GM06990 (cell line): ENCODE measurements at regions not wholly inside any gene's neighbourhood (a gene's known extent, or its start where the extent isn't known, plus 50 kb on each side); places are given as distances from the start of the nearest gene placed in this dataset.

Experiments used
- DNase-seq: peaks from one replicate; pipeline ENCODE4 v3.0.0-alpha.2; 2011; ENCODE audit not compliant: insufficient read length; ENCODE audit errors: extremely low read depth
- H3K27me3 ChIP-seq: replicated peaks from 2 replicates; pipeline ENCODE4 v1.6.0; 2011; ENCODE audit warnings: low read length; ENCODE audit not compliant: control insufficient read depth, insufficient read depth
- H3K36me3 ChIP-seq: 2 replicates; pipeline ENCODE4 v1.5.1; 2011; ENCODE audit warnings: low read length; ENCODE audit not compliant: control insufficient read depth, insufficient read depth
- H3K4me3 ChIP-seq: replicated peaks from 2 replicates; pipeline ENCODE4 v1.5.1; 2011; ENCODE audit warnings: low read depth, mild to moderate bottlenecking, control low read depth, low read length
- CTCF ChIP-seq: IDR thresholded peaks from 2 replicates; pipeline ENCODE4 v1.5.1; 2011; ENCODE audit warnings: low read length, control low read depth, mild to moderate bottlenecking, inconsistent platforms; ENCODE audit not compliant: insufficient read depth, poor library complexity, severe bottlenecking

GRCh38 chr12:115426732-115427131 lies 742.8 kb upstream of the TBX3 start:
- Histone ChIP-seq H3K36me3 (no peaks in the 10 kb centered on the region), H3K4me3 (no peak overlapping the region), H3K27me3 (no peaks in the 10 kb centered on the region; the same call in 1 of the 2 replicates)
- TF ChIP-seq CTCF: no peak
- no peak for DNase-seq

- no peak for TF ChIP-seq CTCF
- no peak for DNase-seq
- Histone ChIP-seq H3K36me3 (no peaks in the 10 kb centered on the region), H3K27me3 (no peaks in the 10 kb centered on the region; the same call in 1 of the 2 replicates), H3K4me3 (no peak overlapping the region)
Observed at GRCh38 chr12:115424003-115424402, 740.0 kb upstream of the TBX3 start.

GRCh38 chr12:115423546-115423987 lies 739.6 kb upstream of the TBX3 start:
- Histone ChIP-seq H3K36me3 (no peaks in the 10 kb centered on the region), H3K4me3 (no peak overlapping the region), H3K27me3 (no peaks in the 10 kb centered on the region; the same call in 1 of the 2 replicates)
- no peak for DNase-seq
- no peak for TF ChIP-seq CTCF

- DNase-seq: no peak
- TF ChIP-seq CTCF: no peak
- Histone ChIP-seq H3K4me3 (no peak overlapping the region), H3K27me3 (no peaks in the 10 kb centered on the region; the same call in 1 of the 2 replicates), H3K36me3 (no peaks in the 10 kb centered on the region)
Observed at GRCh38 chr12:115422845-115423545, 739.0 kb upstream of the TBX3 start.

- Histone ChIP-seq H3K4me3 (no peak overlapping the region), H3K36me3 (no peaks in the 10 kb centered on the region), H3K27me3 (no peaks in the 10 kb centered on the region; the same call in 1 of the 2 replicates)
- no peak for TF ChIP-seq CTCF
- DNase-seq: no peak
Observed at GRCh38 chr12:115421796-115422709, 738.1 kb upstream of the TBX3 start.
